SK-N-MC (cell line): ENCODE measurements at regions not wholly inside any gene's neighbourhood (a gene's known extent, or its start where the extent isn't known, plus 50 kb on each side); places are given as distances from the start of the nearest gene placed in this dataset.

Source experiments
- EZH2 ChIP-seq: fragments of 200-600 bp; sonication (generic); IDR thresholded peaks from one replicate; pipeline ENCODE4 v1.6.1; 2017; ENCODE audit warnings: antibody characterized with exemption
- POLR2AphosphoS5 ChIP-seq: IDR thresholded peaks from 2 replicates; pipeline ENCODE4 v1.6.1; 2012; ENCODE audit warnings: mild to moderate bottlenecking, low read depth, low read length, borderline replicate concordance

GRCh38 chr20:16624106-16624505, 50.9 kb upstream of the KIF16B start:
- TF ChIP-seq EZH2: no peak
- no peak for TF ChIP-seq POLR2AphosphoS5
